VCaP (cell line): ENCODE measurements at regions not wholly inside any gene's neighbourhood (a gene's known extent, or its start where the extent isn't known, plus 50 kb on each side); places are given as distances from the start of the nearest gene placed in this dataset.
"Not testable (repeated sequence)": the region's sequence is repeated elsewhere in the genome, so short reads cannot be mapped to it uniquely, and the experiment has no call there.

Experiments used
- H3K27ac ChIP-seq: fragments of 450-650 bp; 2 replicates; pipeline ENCODE4 v1.5.1; 2017
- TF ChIP-seq, protein P1 (sequence below): fragments of 450-650 bp; conservative IDR thresholded peaks from 2 replicates; pipeline ENCODE4 v1.5.1; 2017; ENCODE audit warnings: mild to moderate bottlenecking, moderate library complexity

DNA sequence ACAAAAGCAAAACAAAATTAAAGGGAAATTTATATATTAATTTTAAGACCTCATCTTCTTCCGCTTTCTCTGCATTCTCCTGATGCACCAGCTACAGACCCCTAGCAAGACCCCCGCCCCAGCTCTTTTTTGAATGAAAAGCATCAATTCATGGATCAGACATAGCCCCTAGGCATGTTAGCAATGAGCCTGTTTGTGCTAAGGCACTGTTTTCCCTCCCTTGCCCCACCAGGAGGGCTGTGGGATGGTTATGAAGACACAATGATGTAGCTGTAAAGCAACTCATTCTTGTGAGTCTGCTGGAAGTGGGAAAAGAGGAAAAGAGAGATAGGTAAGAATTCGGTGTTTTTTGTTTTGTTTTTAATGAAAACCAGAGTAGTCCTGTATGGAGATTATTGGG, 88.5 kb upstream of the ZBTB18 start:
- H3K27ac ChIP-seq, result no peak overlapping the region
- TF ChIP-seq, protein P1, sequence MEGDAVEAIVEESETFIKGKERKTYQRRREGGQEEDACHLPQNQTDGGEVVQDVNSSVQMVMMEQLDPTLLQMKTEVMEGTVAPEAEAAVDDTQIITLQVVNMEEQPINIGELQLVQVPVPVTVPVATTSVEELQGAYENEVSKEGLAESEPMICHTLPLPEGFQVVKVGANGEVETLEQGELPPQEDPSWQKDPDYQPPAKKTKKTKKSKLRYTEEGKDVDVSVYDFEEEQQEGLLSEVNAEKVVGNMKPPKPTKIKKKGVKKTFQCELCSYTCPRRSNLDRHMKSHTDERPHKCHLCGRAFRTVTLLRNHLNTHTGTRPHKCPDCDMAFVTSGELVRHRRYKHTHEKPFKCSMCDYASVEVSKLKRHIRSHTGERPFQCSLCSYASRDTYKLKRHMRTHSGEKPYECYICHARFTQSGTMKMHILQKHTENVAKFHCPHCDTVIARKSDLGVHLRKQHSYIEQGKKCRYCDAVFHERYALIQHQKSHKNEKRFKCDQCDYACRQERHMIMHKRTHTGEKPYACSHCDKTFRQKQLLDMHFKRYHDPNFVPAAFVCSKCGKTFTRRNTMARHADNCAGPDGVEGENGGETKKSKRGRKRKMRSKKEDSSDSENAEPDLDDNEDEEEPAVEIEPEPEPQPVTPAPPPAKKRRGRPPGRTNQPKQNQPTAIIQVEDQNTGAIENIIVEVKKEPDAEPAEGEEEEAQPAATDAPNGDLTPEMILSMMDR, result no peak

DNA sequence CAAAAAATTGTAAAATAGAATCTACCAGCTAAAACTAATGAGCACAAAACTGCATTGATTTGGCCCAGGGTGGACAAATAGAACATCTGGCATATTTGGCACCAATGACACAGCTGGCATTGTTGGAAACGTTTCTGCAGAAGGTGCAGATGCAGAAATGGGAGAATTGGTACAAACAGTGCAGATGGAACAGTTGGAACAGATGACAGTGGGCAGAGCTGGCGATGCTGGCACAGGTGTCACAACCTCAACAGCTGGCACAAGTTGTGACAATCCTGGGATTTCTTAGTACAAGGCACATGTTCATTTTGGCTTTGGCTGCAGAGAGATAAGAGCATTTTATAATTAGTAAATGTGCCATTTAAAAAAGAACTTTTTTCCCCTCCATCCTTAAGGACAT, 91.1 kb upstream of the ZBTB18 start:
- H3K27ac ChIP-seq, result no peak overlapping the region
- TF ChIP-seq, protein P1, result no peak

DNA sequence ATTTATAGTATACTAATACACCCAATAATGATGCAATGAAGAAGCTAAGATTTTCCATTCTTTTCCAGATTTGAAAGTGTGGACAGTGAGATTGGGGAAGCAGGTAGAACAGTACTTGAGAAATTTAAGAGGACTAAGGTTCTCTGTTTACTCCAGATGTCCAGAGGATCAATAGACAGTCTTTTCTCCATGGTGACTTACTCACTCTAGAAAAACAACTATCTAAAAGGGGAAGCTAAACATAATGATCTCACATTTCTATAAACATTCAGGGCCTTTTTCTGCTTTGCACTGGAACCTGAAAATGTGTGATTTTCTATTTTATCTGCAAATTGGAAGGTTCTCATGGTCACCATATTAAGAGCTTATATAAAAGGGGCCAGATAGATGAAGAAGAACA, 93.9 kb upstream of the ZBTB18 start:
- TF ChIP-seq, protein P1, result no peak
- H3K27ac ChIP-seq, result no peak overlapping the region

- no peak overlapping the region for H3K27ac ChIP-seq
- TF ChIP-seq, protein P1, result no peak
Measured at GRCh38 chr1:243956450-243956849, 94.6 kb upstream of the ZBTB18 start.

DNA sequence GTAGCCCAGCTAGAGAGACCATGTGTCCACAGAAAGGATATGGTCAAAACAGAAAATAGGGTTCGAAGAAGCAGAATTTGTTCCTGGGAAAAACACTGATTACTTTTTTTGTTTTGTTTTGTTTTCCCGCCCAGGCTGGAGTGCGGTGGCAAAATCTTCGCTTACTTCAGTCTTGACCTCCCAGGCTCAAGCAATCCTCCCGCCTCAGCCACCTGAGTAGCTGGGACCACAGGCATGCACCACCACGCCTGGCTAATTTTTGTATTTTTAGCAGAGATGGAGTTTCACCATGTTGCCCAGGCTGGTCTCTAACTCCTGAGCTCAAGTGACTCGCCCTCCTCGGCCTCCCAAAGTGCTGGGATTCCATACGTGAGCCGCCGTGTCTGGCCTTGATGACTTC, 99.9 kb upstream of the ZBTB18 start:
- not testable (repeated sequence) for H3K27ac ChIP-seq

- TF ChIP-seq, protein P1, result no peak
- no peak overlapping the region for H3K27ac ChIP-seq
Measured at GRCh38 chr1:243950166-243950565, 100.1 kb upstream of the AKT3 start.

DNA sequence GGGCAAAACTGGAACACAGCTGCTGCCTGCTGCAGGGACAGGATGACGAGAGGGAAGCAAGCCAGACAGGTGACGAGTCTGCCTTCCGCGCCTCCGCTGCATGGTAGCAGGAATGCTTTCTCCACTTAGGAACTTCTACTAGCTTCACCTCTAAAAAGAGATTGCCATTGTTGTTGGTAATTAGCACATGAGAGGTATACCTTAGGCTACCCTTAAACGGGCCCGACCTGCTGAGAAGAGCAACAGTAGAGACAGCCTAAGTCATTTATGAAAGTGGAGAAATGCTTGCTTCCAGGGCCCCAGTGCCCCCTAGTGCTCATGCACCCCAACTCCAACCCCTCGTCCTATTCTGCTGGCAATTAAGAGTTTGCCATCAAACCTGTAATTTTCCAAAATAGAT, 96.9 kb upstream of the AKT3 start:
- H3K27ac ChIP-seq, result no peak overlapping the region
- TF ChIP-seq, protein P1, result no peak

DNA sequence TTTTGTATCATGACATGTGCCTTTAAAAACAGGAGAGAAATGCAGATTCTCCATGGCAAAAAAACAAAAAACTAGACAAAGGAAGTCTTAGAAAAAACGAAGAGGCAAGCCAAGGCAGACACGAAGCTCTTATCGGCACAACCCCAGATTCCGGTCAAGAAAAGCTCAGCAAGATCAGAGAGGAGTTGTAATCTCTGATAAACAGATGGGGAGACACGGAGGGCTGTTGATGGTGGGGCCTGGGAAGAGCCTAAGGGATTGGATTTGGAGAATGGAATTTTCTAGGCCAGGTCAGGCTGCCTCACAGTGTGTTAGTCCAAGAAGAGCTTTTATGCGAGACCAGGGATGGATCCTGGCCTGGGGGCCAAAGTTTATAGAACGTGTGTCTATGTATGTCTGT, 96.2 kb upstream of the AKT3 start:
- H3K27ac ChIP-seq, result no peak overlapping the region
- TF ChIP-seq, protein P1, result no peak
